Endothelial cell of umbilical vein (primary cell): ENCODE measurements at regions not wholly inside any gene's neighbourhood (a gene's known extent, or its start where the extent isn't known, plus 50 kb on each side); places are given as distances from the start of the nearest gene placed in this dataset.

Experiments
- BruUV-seq: library from RNA; stranded (reverse); fragments of 400-500 nt; replicated peaks from 2 replicates; lab custom pipeline; 2021; lab: Mats Ljungman, UMichigan
- CTCF ChIA-PET: fragments of 300-600, 350-600 bp; sonication (Branson Sonifier 250); formaldehyde crosslinking; loops from one replicate; lab custom pipeline; 2021; ENCODE audit warnings: antibody characterized with exemption, inconsistent platforms; lab: Charles Lee
- POLR2A ChIA-PET: fragments of 300-600, 350-600 bp; sonication (Branson Sonifier 250); formaldehyde crosslinking; loops from one replicate; lab custom pipeline; 2021; ENCODE audit warnings: antibody characterized with exemption, inconsistent platforms; lab: Charles Lee
- DNase-seq: peaks from one replicate; pipeline ENCODE4 v3.0.0-alpha.2; 2011; ENCODE audit warnings: low read depth, low spot score
- FAIRE-seq: peaks from 2 replicates; lab custom pipeline; 2011; peaks lifted over from hg19 to GRCh38; lab: Jason Lieb, UNC
- H2AFZ ChIP-seq: 2 replicates; pipeline ENCODE4 v1.6.0; 2012; ENCODE audit warnings: low read depth, low read length, control low read depth, inconsistent platforms
- H3K27ac ChIP-seq: 2 replicates; pipeline ENCODE4 v1.5.1; 2011; ENCODE audit warnings: low read depth, mild to moderate bottlenecking, control low read depth, low read length, moderate library complexity; ENCODE audit not compliant: insufficient read depth
- H3K27me3 ChIP-seq, 2 experiments: 2 replicates each; pipeline versions ENCODE4 v1.6.0 to v1.6.1; 2011; ENCODE audit warnings: low read length in 2 of 2, mixed read lengths in 1 of 2; ENCODE audit not compliant: control insufficient read depth in 2 of 2, insufficient read depth in 2 of 2
- H3K36me3 ChIP-seq, 2 experiments: 2 replicates in 1 of 2; 3 replicates in 1 of 2; pipeline ENCODE4 v1.5.1; 2011; ENCODE audit warnings: low read length in 2 of 2, mild to moderate bottlenecking in 1 of 2, moderate library complexity in 1 of 2; ENCODE audit not compliant: control insufficient read depth in 2 of 2, insufficient read depth in 2 of 2; ENCODE audit errors: extremely low read depth in 1 of 2
- H3K4me1 ChIP-seq: 3 replicates; pipeline ENCODE4 v1.5.1; 2011; ENCODE audit warnings: mild to moderate bottlenecking, low read length; ENCODE audit not compliant: control insufficient read depth, insufficient read depth; ENCODE audit errors: extremely low read depth
- H3K4me2 ChIP-seq: 2 replicates; pipeline ENCODE4 v1.6.1; 2011; ENCODE audit warnings: low read length, control low read depth, mixed read lengths; ENCODE audit not compliant: insufficient read depth
- H3K4me3 ChIP-seq, 3 experiments: fragments of 200-600 bp in 1 of 3; sonication (generic), shearing (Covaris generic) in 1 of 3; replicated peaks in 1 of 3; 2 replicates each; pipeline ENCODE4 v1.5.1; 2011 to 2016; ENCODE audit warnings: control low read depth in 3 of 3, low read length in 3 of 3, mild to moderate bottlenecking in 2 of 3, inconsistent platforms in 1 of 3, low read depth in 1 of 3, moderate library complexity in 1 of 3; ENCODE audit not compliant: insufficient read depth in 1 of 3
- H3K79me2 ChIP-seq: 2 replicates; pipeline ENCODE4 v1.6.0; 2012; ENCODE audit warnings: low read length, inconsistent platforms; ENCODE audit not compliant: control insufficient read depth, insufficient read depth
- H3K9ac ChIP-seq: replicated peaks from 2 replicates; pipeline ENCODE3; 2011; ENCODE audit warnings: low read length, control low read depth; ENCODE audit not compliant: insufficient read depth; ENCODE audit errors: extremely low read depth
- H3K9me1 ChIP-seq: replicated peaks from 3 replicates; pipeline ENCODE4 v1.6.0; 2011; ENCODE audit warnings: mild to moderate bottlenecking, low read length; ENCODE audit not compliant: control insufficient read depth, insufficient read depth; ENCODE audit errors: extremely low read depth
- H3K9me3 ChIP-seq: replicated peaks from 2 replicates; pipeline ENCODE4 v1.5.1; 2012; ENCODE audit warnings: low read length, inconsistent platforms; ENCODE audit not compliant: control insufficient read depth, insufficient read depth
- H4K20me1 ChIP-seq: replicated peaks from 2 replicates; pipeline ENCODE3; 2011; ENCODE audit warnings: mild to moderate bottlenecking, low read length; ENCODE audit not compliant: control insufficient read depth, insufficient read depth; ENCODE audit errors: extremely low read depth
- CTCF ChIP-seq, 2 donors: IDR thresholded peaks; 1 replicate in 1 of 2; 2 replicates in 1 of 2; pipeline ENCODE4 v1.5.1; 2011; ENCODE audit warnings: low read length in 2 of 2, mild to moderate bottlenecking in 2 of 2, moderate library complexity in 2 of 2, control low read depth in 1 of 2, inconsistent platforms in 1 of 2, low read depth in 1 of 2; ENCODE audit not compliant: insufficient read depth in 1 of 2; ENCODE audit errors: extremely low read depth in 1 of 2
- EZH2 ChIP-seq: IDR thresholded peaks from 2 replicates; pipeline ENCODE4 v1.6.1; 2012; ENCODE audit warnings: borderline replicate concordance, low read depth, mild to moderate bottlenecking, moderate library complexity, low read length, inconsistent platforms; ENCODE audit not compliant: severe bottlenecking
- FOS ChIP-seq: IDR thresholded peaks from 2 replicates; pipeline ENCODE4 v1.6.1; 2011; ENCODE audit warnings: mild to moderate bottlenecking, low read length, moderate library complexity, borderline replicate concordance; ENCODE audit not compliant: insufficient read depth
- JUN ChIP-seq: IDR thresholded peaks from 2 replicates; pipeline ENCODE4 v1.6.1; 2011; ENCODE audit warnings: borderline replicate concordance, low read depth; ENCODE audit not compliant: insufficient read length, insufficient read depth
- MAX ChIP-seq: IDR thresholded peaks from 2 replicates; pipeline ENCODE4 v1.6.1; 2011; ENCODE audit not compliant: insufficient read depth, insufficient read length
- POLR2A ChIP-seq: IDR thresholded peaks from 2 replicates; pipeline ENCODE4 v1.6.1; 2012; ENCODE audit warnings: low read depth, mild to moderate bottlenecking, control low read depth, low read length
- POLR2AphosphoS5 ChIP-seq: IDR thresholded peaks from 2 replicates; pipeline ENCODE4 v1.6.1; 2012; ENCODE audit warnings: low read depth, mild to moderate bottlenecking, control low read depth, low read length, moderate library complexity; ENCODE audit not compliant: insufficient read depth
- dilution Hi-C: fragments of 300-500 bp; cut with MboI; formaldehyde crosslinking; loops from one replicate; pipeline ENCODE4 v1.15.0; 2019; ENCODE audit warnings: low sequenced_read_pairs; ENCODE audit not compliant: extremely low pct_ligation_motif_present
- intact Hi-C: fragments of 100-400 bp; cut with micrococcal nuclease; formaldehyde crosslinking; loops from one replicate; pipeline ENCODE4 v1.10.0; 2022

GRCh38 chr20:52812231-52812847 lies 159.8 kb upstream of the TSHZ2 start:
- no peak for TF ChIP-seq JUN
- TF ChIP-seq FOS = no peak
- TF ChIP-seq POLR2AphosphoS5 = no peak
- DNase-seq (no peak), FAIRE-seq (no peak)
- Histone ChIP-seq H3K4me2 (no peak overlapping the region), H2AFZ (no peak overlapping the region), H4K20me1 (no peaks in the 10 kb centered on the region), H3K9me1 (no peaks in the 10 kb centered on the region), H3K27me3 (no peaks in the 10 kb centered on the region), H3K9me3 (no peaks in the 10 kb centered on the region), H3K4me3 (no peak overlapping the region), H3K79me2 (no peaks in the 10 kb centered on the region), H3K36me3 (no peaks in the 10 kb centered on the region), H3K4me1 (no peaks in the 10 kb centered on the region), H3K27ac (no peak overlapping the region), H3K9ac (no peak overlapping the region)
- intact Hi-C loops (no loop called here), dilution Hi-C loops (no loop called here)
- no TSS peak for BruUV-seq
- CTCF ChIA-PET = no interaction called here
- POLR2A ChIA-PET = no interaction called here

- Histone ChIP-seq H3K36me3 (no peaks in the 10 kb centered on the region), H3K9ac (no peak overlapping the region), H3K27me3 (no peaks in the 10 kb centered on the region), H4K20me1 (no peaks in the 10 kb centered on the region), H3K4me1 (no peaks in the 10 kb centered on the region), H3K79me2 (no peaks in the 10 kb centered on the region), H2AFZ (no peak overlapping the region), H3K9me3 (no peaks in the 10 kb centered on the region), H3K4me3 (no peak overlapping the region), H3K4me2 (no peak overlapping the region), H3K9me1 (no peaks in the 10 kb centered on the region), H3K27ac (no peak overlapping the region)
- intact Hi-C loops = no loop called here
- dilution Hi-C loops = no loop called here
- CTCF ChIA-PET = no interaction called here
- FAIRE-seq (no peak), DNase-seq (no peak)
- TF ChIP-seq CTCF (IDR thresholded peaks at IDR 0.05; ENCODE audit: extremely low read depth in 1 of 2, insufficient read depth in 1 of 2, low read depth in 1 of 2, low read length in 2 of 2) = no peak
- TF ChIP-seq POLR2AphosphoS5 = no peak
- no peak for TF ChIP-seq FOS
- no peak for TF ChIP-seq EZH2
- TF ChIP-seq POLR2A = no peak
- TF ChIP-seq MAX = no peak
- POLR2A ChIA-PET = no interaction called here
- BruUV-seq = no TSS peak
These were observed 163.2 kb upstream of the TSHZ2 start for GRCh38 chr20:52809003-52809402.
